NCI-H1436 (cell line): ENCODE measurements at regions not wholly inside any gene's neighbourhood (a gene's known extent, or its start where the extent isn't known, plus 50 kb on each side); places are given as distances from the start of the nearest gene placed in this dataset.
"Not testable (repeated sequence)": the region's sequence is repeated elsewhere in the genome, so short reads cannot be mapped to it uniquely, and the experiment has no call there.

Experiments used
- DNase-seq: peaks from one replicate; lab custom pipeline; 2025; lab: John Stamatoyannopoulos, UW

- no peak for DNase-seq
Measured at GRCh38 chr5:60444661-60445360, 255.2 kb downstream of the DEPDC1B start.

GRCh38 chr5:60439552-60439951 lies 260.4 kb downstream of the DEPDC1B start:
- no peak for DNase-seq

- no peak for DNase-seq
Measured at GRCh38 chr5:60437308-60437707, 262.7 kb downstream of the DEPDC1B start.

GRCh38 chr5:60436518-60436917 lies 263.4 kb downstream of the DEPDC1B start:
- no peak for DNase-seq

- no peak for DNase-seq
Measured at GRCh38 chr5:60435808-60436207, 264.2 kb downstream of the DEPDC1B start.

GRCh38 chr5:60426189-60426588 lies 273.8 kb downstream of the DEPDC1B start:
- DNase-seq = not testable (repeated sequence)

GRCh38 chr5:60420773-60421172 lies 279.2 kb downstream of the DEPDC1B start:
- DNase-seq = not testable (repeated sequence)

GRCh38 chr5:60417500-60418181 lies 282.3 kb downstream of the DEPDC1B start:
- no peak for DNase-seq

GRCh38 chr5:60415443-60415842 lies 284.5 kb downstream of the DEPDC1B start:
- no peak for DNase-seq

GRCh38 chr5:60410427-60410826 lies 289.5 kb downstream of the DEPDC1B start:
- no peak for DNase-seq

GRCh38 chr5:60404171-60404570 lies 295.8 kb downstream of the DEPDC1B start:
- DNase-seq = no peak

GRCh38 chr5:60403343-60404006 lies 296.5 kb downstream of the DEPDC1B start:
- DNase-seq = no peak

GRCh38 chr5:60402161-60402785 lies 297.7 kb downstream of the DEPDC1B start:
- no peak for DNase-seq

GRCh38 chr5:60401526-60401925 lies 298.4 kb downstream of the DEPDC1B start:
- DNase-seq = no peak

- no peak for DNase-seq
Measured at GRCh38 chr5:60399507-60399906, 300.5 kb downstream of the DEPDC1B start.

- DNase-seq = no peak
Measured at GRCh38 chr5:60395712-60396329, 304.1 kb downstream of the DEPDC1B start.

- no peak for DNase-seq
Measured at GRCh38 chr5:60387051-60387440, 312.9 kb downstream of the DEPDC1B start.

- no peak for DNase-seq
Measured at GRCh38 chr5:60386436-60387050, 313.4 kb downstream of the DEPDC1B start.

- no peak for DNase-seq
Measured at GRCh38 chr5:60382716-60383115, 317.2 kb downstream of the DEPDC1B start.

- DNase-seq = no peak
Measured at GRCh38 chr5:60379907-60380306, 320.1 kb downstream of the DEPDC1B start.

GRCh38 chr5:60377826-60378225 lies 322.1 kb downstream of the DEPDC1B start:
- DNase-seq = no peak

GRCh38 chr5:60376860-60377259 lies 323.1 kb downstream of the DEPDC1B start:
- DNase-seq = no peak
